ENCODE measurements at regions not wholly inside any gene's neighbourhood (a gene's known extent, or its start where the extent isn't known, plus 50 kb on each side); places are given as distances from the start of the nearest gene placed in this dataset.

DNA sequence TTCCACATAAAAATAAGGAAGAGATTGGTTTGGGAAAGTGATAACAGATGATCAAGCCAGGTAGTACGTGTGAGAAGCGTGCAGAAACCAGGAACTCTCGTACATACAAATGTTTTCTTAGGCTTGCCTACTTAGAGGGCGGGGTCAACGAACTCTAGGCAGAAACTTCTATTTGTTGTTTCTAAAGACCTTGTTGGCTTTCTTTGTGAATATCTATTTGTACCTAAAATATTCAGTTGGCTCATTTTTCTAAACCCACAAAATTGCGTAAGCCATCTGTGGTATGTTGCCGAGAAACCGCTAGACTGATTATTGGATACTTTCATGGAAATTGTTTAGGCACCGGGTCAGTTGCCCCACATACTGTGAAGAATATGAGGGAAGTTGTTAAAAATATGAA lies 458.5 kb downstream of the MAT2B start:
- no peaks in the 10 kb centered on the region for H3K9me3 ChIP-seq (ENCODE audit: low read depth)
- no peaks in the 10 kb centered on the region for H3K79me2 ChIP-seq (ENCODE audit: insufficient read depth)
- no peak for DNase-seq
- no peak overlapping the region for H3K4me3 ChIP-seq
- H3K9ac ChIP-seq, result no peak overlapping the region
- H4K20me1 ChIP-seq (ENCODE audit: insufficient read depth), result no peaks in the 10 kb centered on the region
- WGBS, 2 experiments (ENCODE audit: low coverage in 1 of 2, low lambda C conversion rate in 2 of 2, missing lambda C conversion rate in 2 of 2), result 50 to 57% methylated on average over 9 of the region's 9 CpGs
- H3K4me2 ChIP-seq (ENCODE audit: unreplicated experiment), result no peak overlapping the region
- no peaks in the 10 kb centered on the region for H3K9me2 ChIP-seq (ENCODE audit: insufficient read depth)
- H3K27me3 ChIP-seq (replicated peaks; ENCODE audit: insufficient read depth), result no peaks in the 10 kb centered on the region
- H2AFZ ChIP-seq, result no peak overlapping the region
- H3K4me1 ChIP-seq (ENCODE audit: insufficient read depth), result no peaks in the 10 kb centered on the region
- no peak for TF ChIP-seq EZH2phosphoT487 (IDR thresholded peaks at IDR 0.05; ENCODE audit: insufficient read depth, low read depth)
- TF ChIP-seq EZH2 (IDR thresholded peaks at IDR 0.05; ENCODE audit: insufficient read depth, poor library complexity, severe bottlenecking), result no peak
- no peaks in the 10 kb centered on the region for H3K36me3 ChIP-seq (ENCODE audit: low read depth)
- H3F3A ChIP-seq (ENCODE audit: insufficient read depth), result no peaks in the 10 kb centered on the region
- in situ Hi-C loops (cut with MboI), result no loop called here
- H3K27ac ChIP-seq, result no peak overlapping the region

DNA sequence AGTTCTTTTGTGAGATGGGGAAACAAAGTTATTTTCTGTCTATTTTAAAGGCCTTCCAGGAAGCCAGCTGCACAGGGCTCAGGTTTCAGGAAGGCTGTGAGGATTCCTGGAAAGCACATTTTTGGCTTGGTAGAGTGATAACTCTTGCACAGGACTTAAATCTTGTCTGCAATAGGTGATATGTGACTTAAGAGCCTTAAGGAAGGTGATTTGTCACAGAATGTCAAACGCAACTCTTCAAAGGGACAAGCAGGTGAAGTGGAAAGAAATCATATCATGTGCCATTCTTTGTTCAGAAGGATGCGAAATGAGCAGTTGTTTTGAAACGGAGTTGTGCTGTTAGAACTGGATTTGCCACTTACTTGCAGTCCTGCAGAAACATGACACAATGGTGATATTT lies 459.3 kb downstream of the MAT2B start:
- no peak for TF ChIP-seq EZH2phosphoT487 (IDR thresholded peaks at IDR 0.05; ENCODE audit: insufficient read depth, low read depth)
- TF ChIP-seq EZH2 (IDR thresholded peaks at IDR 0.05; ENCODE audit: insufficient read depth, poor library complexity, severe bottlenecking), result no peak
- 29 to 48% methylated on average over 3 of the region's 3 CpGs for WGBS, 2 experiments (ENCODE audit: low coverage in 1 of 2, low lambda C conversion rate in 2 of 2, missing lambda C conversion rate in 2 of 2)
- H3K9me2 ChIP-seq (ENCODE audit: insufficient read depth), result no peaks in the 10 kb centered on the region
- H3K36me3 ChIP-seq (ENCODE audit: low read depth), result no peaks in the 10 kb centered on the region
- H3K4me1 ChIP-seq (ENCODE audit: insufficient read depth), result no peaks in the 10 kb centered on the region
- DNase-seq, result no peak
- H3K79me2 ChIP-seq (ENCODE audit: insufficient read depth), result no peaks in the 10 kb centered on the region
- H3F3A ChIP-seq (ENCODE audit: insufficient read depth), result no peaks in the 10 kb centered on the region
- H4K20me1 ChIP-seq (ENCODE audit: insufficient read depth), result no peaks in the 10 kb centered on the region
- H3K27ac ChIP-seq, result no peak overlapping the region
- no peaks in the 10 kb centered on the region for H3K9me3 ChIP-seq (ENCODE audit: low read depth)
- H3K4me2 ChIP-seq (ENCODE audit: unreplicated experiment), result no peak overlapping the region
- H3K27me3 ChIP-seq (replicated peaks; ENCODE audit: insufficient read depth), result no peaks in the 10 kb centered on the region
- in situ Hi-C loops (cut with MboI), result no loop called here
- H2AFZ ChIP-seq, result no peak overlapping the region
- H3K4me3 ChIP-seq, result no peak overlapping the region
- H3K9ac ChIP-seq, result no peak overlapping the region

DNA sequence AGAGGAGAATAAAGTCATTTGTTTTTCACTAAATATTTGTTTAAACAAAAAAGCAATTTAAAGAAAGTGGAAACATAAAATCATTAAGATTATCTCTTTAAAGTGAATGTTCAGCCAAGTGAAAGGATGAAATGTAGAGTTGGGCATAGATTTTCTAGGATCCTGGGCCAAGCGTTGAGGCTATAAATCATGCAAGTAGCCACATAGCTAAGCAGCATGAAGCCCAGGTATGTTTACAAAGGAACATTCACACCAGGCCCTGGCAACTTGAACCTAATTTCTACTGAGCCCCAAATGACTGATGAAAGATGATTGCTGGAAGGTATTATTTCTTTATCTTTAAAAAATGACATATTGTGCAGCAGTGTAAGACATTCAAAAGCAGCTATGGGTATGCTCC lies 461.8 kb downstream of the MAT2B start:
- TF ChIP-seq EZH2 (IDR thresholded peaks at IDR 0.05; ENCODE audit: insufficient read depth, poor library complexity, severe bottlenecking) (no peak), EZH2phosphoT487 (IDR thresholded peaks at IDR 0.05; ENCODE audit: insufficient read depth, low read depth) (no peak)
- 64 to 74% methylated on average over 1 of the region's 1 CpG for WGBS, 2 experiments (ENCODE audit: low coverage in 1 of 2, low lambda C conversion rate in 2 of 2, missing lambda C conversion rate in 2 of 2)
- no peaks in the 10 kb centered on the region for H3K9me3 ChIP-seq (ENCODE audit: low read depth)
- no peaks in the 10 kb centered on the region for H3K36me3 ChIP-seq (ENCODE audit: low read depth)
- H3K27me3 ChIP-seq (replicated peaks; ENCODE audit: insufficient read depth), result no peaks in the 10 kb centered on the region
- H4K20me1 ChIP-seq (ENCODE audit: insufficient read depth), result no peaks in the 10 kb centered on the region
- H3K79me2 ChIP-seq (ENCODE audit: insufficient read depth), result no peaks in the 10 kb centered on the region
- no peaks in the 10 kb centered on the region for H3K9me2 ChIP-seq (ENCODE audit: insufficient read depth)
- H2AFZ ChIP-seq, result no peak overlapping the region
- H3K4me1 ChIP-seq (ENCODE audit: insufficient read depth), result no peaks in the 10 kb centered on the region
- no peak for DNase-seq
- no peak overlapping the region for H3K4me2 ChIP-seq (ENCODE audit: unreplicated experiment)
- no peaks in the 10 kb centered on the region for H3F3A ChIP-seq (ENCODE audit: insufficient read depth)
- in situ Hi-C loops (cut with MboI), result no loop called here
- H3K9ac ChIP-seq, result no peak overlapping the region
- H3K27ac ChIP-seq, result no peak overlapping the region
- no peak overlapping the region for H3K4me3 ChIP-seq

DNA sequence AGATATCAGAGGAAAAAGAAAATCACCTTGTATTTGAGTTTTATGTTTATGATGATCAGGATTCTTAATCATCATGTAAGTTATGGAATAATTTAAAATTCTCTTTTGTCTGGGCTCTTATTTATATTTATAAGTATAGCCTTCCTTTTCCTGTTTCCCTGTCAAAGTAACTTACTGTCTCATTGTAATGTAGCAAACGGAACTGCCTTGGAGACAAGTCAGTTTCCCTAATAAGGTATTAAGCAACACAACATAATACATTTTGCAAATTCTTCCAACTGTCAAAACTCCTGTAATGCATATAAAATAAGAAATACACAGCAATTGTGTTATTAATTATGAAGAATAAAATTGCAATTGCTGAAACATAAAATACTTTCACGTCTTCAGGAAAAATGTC lies 463.2 kb downstream of the MAT2B start:
- H2AFZ ChIP-seq, result no peak overlapping the region
- H4K20me1 ChIP-seq (ENCODE audit: insufficient read depth), result no peaks in the 10 kb centered on the region
- H3K9ac ChIP-seq, result no peak overlapping the region
- DNase-seq, result no peak
- no peaks in the 10 kb centered on the region for H3K27me3 ChIP-seq (replicated peaks; ENCODE audit: insufficient read depth)
- in situ Hi-C loops (cut with MboI), result no loop called here
- H3K36me3 ChIP-seq (ENCODE audit: low read depth), result no peaks in the 10 kb centered on the region
- no peaks in the 10 kb centered on the region for H3K9me2 ChIP-seq (ENCODE audit: insufficient read depth)
- H3K4me1 ChIP-seq (ENCODE audit: insufficient read depth), result no peaks in the 10 kb centered on the region
- H3K27ac ChIP-seq, result no peak overlapping the region
- TF ChIP-seq EZH2phosphoT487 (IDR thresholded peaks at IDR 0.05; ENCODE audit: insufficient read depth, low read depth) (no peak), EZH2 (IDR thresholded peaks at IDR 0.05; ENCODE audit: insufficient read depth, poor library complexity, severe bottlenecking) (no peak)
- no peaks in the 10 kb centered on the region for H3F3A ChIP-seq (ENCODE audit: insufficient read depth)
- WGBS, 2 experiments (ENCODE audit: low coverage in 1 of 2, low lambda C conversion rate in 2 of 2, missing lambda C conversion rate in 2 of 2), result 2 to 5% methylated on average over 2 of the region's 2 CpGs
- no peaks in the 10 kb centered on the region for H3K79me2 ChIP-seq (ENCODE audit: insufficient read depth)
- no peak overlapping the region for H3K4me2 ChIP-seq (ENCODE audit: unreplicated experiment)
- no peak overlapping the region for H3K4me3 ChIP-seq
- H3K9me3 ChIP-seq (ENCODE audit: low read depth), result no peaks in the 10 kb centered on the region

DNA sequence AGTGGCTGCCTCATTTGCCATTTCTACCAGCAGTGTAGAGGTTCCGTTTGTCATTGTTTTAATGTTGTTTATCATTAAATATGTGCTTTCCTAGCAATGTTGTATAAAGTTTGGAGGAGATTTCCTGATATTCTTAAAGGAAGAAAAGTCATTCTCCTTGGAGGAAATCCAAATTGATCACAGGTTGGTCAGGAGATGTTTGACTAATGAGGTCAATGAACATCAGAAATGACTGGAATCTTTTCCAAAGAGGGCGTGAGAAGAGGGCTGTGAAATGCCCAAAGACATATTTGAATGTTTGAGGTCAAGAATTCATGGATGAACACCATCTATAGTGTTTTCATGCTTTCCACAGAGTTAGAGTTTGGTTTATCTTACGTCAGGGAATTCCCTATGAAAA lies 471.3 kb downstream of the MAT2B start:
- Histone ChIP-seq H3K9ac (no peak overlapping the region), H3K4me3 (no peak overlapping the region), H4K20me1 (ENCODE audit: insufficient read depth) (no peaks in the 10 kb centered on the region), H3K27me3 (replicated peaks; ENCODE audit: insufficient read depth) (no peaks in the 10 kb centered on the region), H3K79me2 (ENCODE audit: insufficient read depth) (no peaks in the 10 kb centered on the region), H3K9me3 (ENCODE audit: low read depth) (no peaks in the 10 kb centered on the region), H3F3A (ENCODE audit: insufficient read depth) (no peaks in the 10 kb centered on the region), H3K4me2 (ENCODE audit: unreplicated experiment) (no peak overlapping the region), H2AFZ (no peak overlapping the region), H3K36me3 (ENCODE audit: low read depth) (no peaks in the 10 kb centered on the region), H3K27ac (no peak overlapping the region), H3K4me1 (ENCODE audit: insufficient read depth) (no peaks in the 10 kb centered on the region), H3K9me2 (ENCODE audit: insufficient read depth) (no peaks in the 10 kb centered on the region)
- no peak for TF ChIP-seq EZH2 (IDR thresholded peaks at IDR 0.05; ENCODE audit: insufficient read depth, poor library complexity, severe bottlenecking)
- no peak for TF ChIP-seq EZH2phosphoT487 (IDR thresholded peaks at IDR 0.05; ENCODE audit: insufficient read depth, low read depth)
- 23 to 24% methylated on average over 3 of the region's 3 CpGs for WGBS, 2 experiments (ENCODE audit: low coverage in 1 of 2, low lambda C conversion rate in 2 of 2, missing lambda C conversion rate in 2 of 2)
- in situ Hi-C loops (cut with MboI), result no loop called here
- peak; percentile 0 for DNase-seq
